SK-N-SH (cell line): ENCODE measurements at regions not wholly inside any gene's neighbourhood (a gene's known extent, or its start where the extent isn't known, plus 50 kb on each side); places are given as distances from the start of the nearest gene placed in this dataset.

ENCODE experiments used
- CTCF ChIA-PET: fragments of 300-600, 350-600 bp; formaldehyde crosslinking; extraction: SDS; loops from one replicate; lab custom pipeline; 2021; lab: Yijun Ruan, JAX
- POLR2A ChIA-PET: fragments of 350-600 bp; sonication (Branson Sonifier 250); formaldehyde crosslinking; extraction: SDS; loops from one replicate; lab custom pipeline; 2020; ENCODE audit warnings: antibody characterized with exemption, inconsistent platforms; lab: Yijun Ruan, JAX
- DNase-seq: peaks from one replicate; pipeline ENCODE4 v3.0.0; 2012
- H2AFZ ChIP-seq: fragments of 200-600 bp; sonication (generic); 2 replicates; pipeline ENCODE4 v1.8.1; 2016; ENCODE audit warnings: antibody characterized with exemption, mild to moderate bottlenecking, low read depth
- H3F3A ChIP-seq: fragments of 200-600 bp; sonication (generic); replicated peaks from 2 replicates; pipeline ENCODE3; 2016; ENCODE audit warnings: antibody characterized with exemption, mild to moderate bottlenecking; ENCODE audit not compliant: insufficient read depth
- H3K27ac ChIP-seq, 2 experiments: fragments of 200-500 bp in 1 of 2; fragments of 200-600 bp in 1 of 2; sonication (Bioruptor generic) in 1 of 2; sonication (generic), shearing (Covaris generic) in 1 of 2; 2 replicates each; pipeline versions ENCODE4 v1.5.1 to v1.6.1; 2014 to 2016; ENCODE audit warnings: low read depth in 2 of 2, inconsistent platforms in 1 of 2, low read length in 1 of 2, mild to moderate bottlenecking in 1 of 2, mixed read lengths in 1 of 2
- H3K27me3 ChIP-seq: fragments of 200-600 bp; sonication (generic), shearing (Covaris generic); 2 replicates; pipeline ENCODE4 v1.6.1; 2016; ENCODE audit warnings: mixed run types; ENCODE audit not compliant: insufficient read depth
- H3K36me3 ChIP-seq, 2 experiments: fragments of 200-500 bp in 1 of 2; fragments of 200-600 bp in 1 of 2; sonication (Bioruptor generic) in 1 of 2; sonication (generic) in 1 of 2; replicated peaks in 1 of 2; 2 replicates each; pipeline versions ENCODE3 to v1.5.1; 2014 to 2016; ENCODE audit warnings: low read length in 1 of 2, mild to moderate bottlenecking in 1 of 2; ENCODE audit not compliant: insufficient read depth in 2 of 2, control insufficient read depth in 1 of 2
- H3K4me1 ChIP-seq, 2 experiments: fragments of 200-500 bp in 1 of 2; fragments of 200-600 bp in 1 of 2; sonication (Bioruptor generic) in 1 of 2; sonication (generic), shearing (Covaris generic) in 1 of 2; 2 replicates each; pipeline versions ENCODE4 v1.5.1 to v1.6.1; 2014 to 2016; ENCODE audit warnings: low read depth in 1 of 2, low read length in 1 of 2, mixed run types in 1 of 2; ENCODE audit not compliant: insufficient read depth in 2 of 2, control insufficient read depth in 1 of 2
- H3K4me2 ChIP-seq: fragments of 200-600 bp; sonication (generic), shearing (Covaris generic); 2 replicates; pipeline ENCODE4 v1.6.1; 2017; ENCODE audit warnings: mixed run types
- H3K4me3 ChIP-seq, 2 experiments: fragments of 200-500 bp in 1 of 2; fragments of 200-600 bp in 1 of 2; sonication (Bioruptor generic) in 1 of 2; sonication (generic), shearing (Covaris generic) in 1 of 2; 2 replicates each; pipeline versions ENCODE4 v1.5.1 to v1.8.1; 2014 to 2016; ENCODE audit warnings: low read depth in 2 of 2, inconsistent platforms in 1 of 2, low read length in 1 of 2, mild to moderate bottlenecking in 1 of 2, mixed read lengths in 1 of 2, moderate library complexity in 1 of 2
- H3K79me2 ChIP-seq: fragments of 200-600 bp; sonication (generic); 2 replicates; pipeline ENCODE4 v1.8.1; 2017; ENCODE audit warnings: mild to moderate bottlenecking; ENCODE audit not compliant: insufficient read depth
- H3K9ac ChIP-seq: fragments of 200-600 bp; sonication (generic); 2 replicates; pipeline ENCODE4 v1.6.1; 2017; ENCODE audit warnings: mixed run types
- H3K9me2 ChIP-seq: fragments of 200-600 bp; sonication (generic); 2 replicates; pipeline ENCODE4 v1.6.1; 2017; ENCODE audit warnings: mixed run types
- H3K9me3 ChIP-seq: fragments of 200-600 bp; sonication (generic); 2 replicates; pipeline ENCODE4 v1.6.1; 2017; ENCODE audit warnings: mixed run types, mild to moderate bottlenecking, moderate library complexity
- H4K20me1 ChIP-seq: fragments of 200-600 bp; sonication (generic); 2 replicates; pipeline ENCODE4 v1.6.1; 2017; ENCODE audit warnings: mild to moderate bottlenecking, mixed run types; ENCODE audit not compliant: insufficient read depth
- CHD2 ChIP-seq: fragments of 150-350 bp; IDR thresholded peaks from 2 replicates; pipeline ENCODE4 v1.6.1; 2018; ENCODE audit warnings: low read length; ENCODE audit not compliant: partially characterized antibody
- EP300 ChIP-seq, 2 experiments: IDR thresholded peaks; 2 replicates each; pipeline versions ENCODE4 v1.4.0 to v1.6.1; 2012; ENCODE audit warnings: borderline replicate concordance in 1 of 2, low read depth in 1 of 2, low read length in 1 of 2
- EZH2phosphoT487 ChIP-seq: fragments of 200-600 bp; sonication (generic); IDR thresholded peaks from 2 replicates; pipeline ENCODE4 v1.6.1; 2017; ENCODE audit warnings: low read depth, mixed run types, mild to moderate bottlenecking, antibody characterized with exemption, moderate library complexity, borderline replicate concordance
- FOXJ3 ChIP-seq: sonication (generic); formaldehyde crosslinking; IDR thresholded peaks from 2 replicates; pipeline ENCODE4 v1.5.1; 2020; ENCODE audit warnings: mild to moderate bottlenecking, missing genetic modification reagents
- GATA2 ChIP-seq: sonication (generic); formaldehyde crosslinking; IDR thresholded peaks from 2 replicates; pipeline ENCODE4 v1.5.0; 2020; ENCODE audit warnings: mild to moderate bottlenecking, missing genetic modification reagents
- JUND ChIP-seq: IDR thresholded peaks from 2 replicates; pipeline ENCODE4 v1.4.0; 2012
- NFIC ChIP-seq: IDR thresholded peaks from 2 replicates; pipeline ENCODE4 v1.4.0; 2012; ENCODE audit warnings: borderline replicate concordance
- POLR2AphosphoS5 ChIP-seq: IDR thresholded peaks from 2 replicates; pipeline ENCODE4 v1.6.1; 2012; ENCODE audit warnings: low read depth, low read length
- RAD21 ChIP-seq: IDR thresholded peaks from 2 replicates; pipeline ENCODE4 v1.6.1; 2012; ENCODE audit warnings: mild to moderate bottlenecking, low read length
- RCOR1 ChIP-seq: fragments of 150-350 bp; IDR thresholded peaks from 2 replicates; pipeline ENCODE4 v1.6.1; 2017; ENCODE audit warnings: antibody characterized with exemption, low read length
- SIN3A ChIP-seq: IDR thresholded peaks from 2 replicates; pipeline ENCODE4 v1.6.1; 2012; ENCODE audit warnings: low read depth, mild to moderate bottlenecking, low read length, moderate library complexity, borderline replicate concordance
- SMC3 ChIP-seq: IDR thresholded peaks from 2 replicates; pipeline ENCODE4 v1.6.1; 2012; ENCODE audit warnings: low read depth, low read length, improper control_type of control experiment
- WGBS: methylation state at CpG from one replicate; pipeline ENCODE4 v1.1.6; 2017; ENCODE audit warnings: low lambda C conversion rate; 5-methylcytosine and 5-hydroxymethylcytosine counted together
- TF ChIP-seq, protein P1 (sequence below): IDR thresholded peaks from 2 replicates; pipeline ENCODE4 v1.4.0; 2012; ENCODE audit warnings: low read depth, borderline replicate concordance
- TF ChIP-seq, protein P2 (sequence below): fragments of 150-350 bp; IDR thresholded peaks from 2 replicates; pipeline ENCODE4 v1.6.1; 2016; ENCODE audit warnings: mild to moderate bottlenecking, low read depth, low read length
- TF ChIP-seq, protein P3 (sequence below): IDR thresholded peaks from 2 replicates; pipeline ENCODE4; 2012
- TF ChIP-seq, protein P4 (sequence below): IDR thresholded peaks from 2 replicates; pipeline ENCODE4 v1.6.1; 2012; ENCODE audit warnings: mild to moderate bottlenecking, low read depth, low read length, moderate library complexity

DNA sequence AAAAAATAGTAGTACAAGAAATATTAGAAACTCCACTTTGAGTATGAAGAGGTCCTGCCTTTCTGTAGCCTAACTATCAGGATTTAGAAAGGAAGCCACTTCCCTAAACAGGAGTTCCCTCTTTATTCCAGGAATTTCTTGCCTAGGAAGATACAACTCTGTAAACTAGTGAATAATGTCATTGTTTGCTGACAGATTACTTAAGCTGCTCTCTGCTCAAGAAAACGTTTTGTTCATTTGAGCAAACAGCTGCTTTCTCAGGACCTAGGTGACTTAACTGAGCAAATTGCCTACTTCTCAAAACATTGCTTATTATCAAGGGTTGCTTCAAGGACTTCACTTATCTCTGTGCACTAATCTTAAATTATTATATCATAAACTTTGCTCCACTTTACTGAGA is 1419.4 kb upstream of the SLC10A2 start:
- Histone ChIP-seq H3K9me2 (no peaks in the 10 kb centered on the region), H3K27me3 (no peaks in the 10 kb centered on the region), H4K20me1 (no peaks in the 10 kb centered on the region), H3K4me3 (no peak overlapping the region), H3K4me2 (no peak overlapping the region), H3K4me1 (no peaks in the 10 kb centered on the region), H2AFZ (no peak overlapping the region), H3K9me3 (no peaks in the 10 kb centered on the region), H3F3A (no peaks in the 10 kb centered on the region), H3K9ac (no peak overlapping the region)
- DNase-seq: no peak
- CTCF ChIA-PET: no interaction called here
- POLR2A ChIA-PET: no interaction called here
- TF ChIP-seq CHD2 (no peak), POLR2AphosphoS5 (no peak), EP300 (IDR thresholded peaks at IDR 0.05; ENCODE audit: borderline replicate concordance in 1 of 2, low read depth in 1 of 2, low read length in 1 of 2) (no peak), SIN3A (no peak), RAD21 (no peak), SMC3 (no peak), NFIC (no peak), FOXJ3 (CRISPR knock-in tag) (no peak)
- TF ChIP-seq, protein P1, sequence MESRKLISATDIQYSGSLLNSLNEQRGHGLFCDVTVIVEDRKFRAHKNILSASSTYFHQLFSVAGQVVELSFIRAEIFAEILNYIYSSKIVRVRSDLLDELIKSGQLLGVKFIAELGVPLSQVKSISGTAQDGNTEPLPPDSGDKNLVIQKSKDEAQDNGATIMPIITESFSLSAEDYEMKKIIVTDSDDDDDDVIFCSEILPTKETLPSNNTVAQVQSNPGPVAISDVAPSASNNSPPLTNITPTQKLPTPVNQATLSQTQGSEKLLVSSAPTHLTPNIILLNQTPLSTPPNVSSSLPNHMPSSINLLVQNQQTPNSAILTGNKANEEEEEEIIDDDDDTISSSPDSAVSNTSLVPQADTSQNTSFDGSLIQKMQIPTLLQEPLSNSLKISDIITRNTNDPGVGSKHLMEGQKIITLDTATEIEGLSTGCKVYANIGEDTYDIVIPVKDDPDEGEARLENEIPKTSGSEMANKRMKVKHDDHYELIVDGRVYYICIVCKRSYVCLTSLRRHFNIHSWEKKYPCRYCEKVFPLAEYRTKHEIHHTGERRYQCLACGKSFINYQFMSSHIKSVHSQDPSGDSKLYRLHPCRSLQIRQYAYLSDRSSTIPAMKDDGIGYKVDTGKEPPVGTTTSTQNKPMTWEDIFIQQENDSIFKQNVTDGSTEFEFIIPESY: no peak
- TF ChIP-seq, all 33 proteins: peak for 0
- Histone ChIP-seq H3K27ac (no peak overlapping the region), H3K79me2 (no peaks in the 10 kb centered on the region), H3K36me3 (no peaks in the 10 kb centered on the region)
- WGBS: 5% methylated on average over 1 of the region's 1 CpG

DNA sequence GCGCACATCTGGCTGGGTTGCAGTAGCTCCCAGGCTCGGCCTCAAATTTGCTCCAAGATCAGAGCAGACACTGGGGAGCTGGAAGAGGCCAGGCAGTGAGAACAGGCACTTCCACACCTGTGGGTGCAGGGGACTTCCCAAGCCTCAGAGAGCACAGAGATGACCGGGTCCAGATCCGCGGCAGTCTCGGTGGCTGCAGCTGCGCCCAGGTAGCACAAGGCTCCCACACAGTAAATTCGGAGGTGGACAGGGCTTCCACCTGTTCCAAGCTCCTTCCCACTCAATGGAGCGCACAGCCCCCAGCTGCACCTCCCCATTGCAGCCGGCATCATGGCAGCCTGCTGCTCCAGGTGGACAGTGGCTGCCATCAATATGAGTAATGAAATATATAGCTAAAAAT is 1417.4 kb upstream of the SLC10A2 start:
- Histone ChIP-seq H3K9me2 (no peaks in the 10 kb centered on the region), H3K4me2 (no peak overlapping the region)

DNA sequence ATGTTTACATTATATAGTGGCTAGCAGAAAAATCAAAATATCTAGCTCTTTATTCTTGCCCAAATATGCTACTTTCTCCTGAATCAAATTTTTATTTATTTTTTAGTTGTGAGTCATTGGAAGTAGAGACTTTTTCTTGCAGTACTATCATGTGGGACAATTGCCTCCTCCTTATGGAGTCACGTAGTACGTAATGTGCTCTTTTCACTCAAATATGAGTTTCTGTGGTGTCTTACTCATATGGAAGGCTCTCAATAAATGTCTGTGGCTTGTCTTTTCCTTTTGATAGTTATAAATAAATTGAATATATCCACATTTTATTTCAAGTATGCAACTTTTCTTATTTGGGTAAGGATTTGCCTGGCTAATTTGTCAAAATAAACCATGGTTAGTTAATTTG is 1411.0 kb upstream of the SLC10A2 start:
- H3F3A ChIP-seq: no peaks in the 10 kb centered on the region
- no peaks in the 10 kb centered on the region for H4K20me1 ChIP-seq
- H3K27me3 ChIP-seq: no peaks in the 10 kb centered on the region
- H3K36me3 ChIP-seq: no peaks in the 10 kb centered on the region
- H3K79me2 ChIP-seq: no peaks in the 10 kb centered on the region
- H3K4me1 ChIP-seq: no peaks in the 10 kb centered on the region
- H3K27ac ChIP-seq: no peak overlapping the region
- no peak for DNase-seq
- no peak overlapping the region for H2AFZ ChIP-seq
- no peaks in the 10 kb centered on the region for H3K9me2 ChIP-seq
- ChIA-PET POLR2A (no interaction called here), CTCF (no interaction called here)
- no peaks in the 10 kb centered on the region for H3K9me3 ChIP-seq
- no peak overlapping the region for H3K4me3 ChIP-seq
- WGBS: 73% methylated on average over 2 of the region's 2 CpGs
- no peak overlapping the region for H3K9ac ChIP-seq
- H3K4me2 ChIP-seq: no peak overlapping the region
- TF ChIP-seq SIN3A (no peak), JUND (no peak), RCOR1 (no peak), GATA2 (CRISPR knock-in tag) (no peak)
- TF ChIP-seq, protein P2, sequence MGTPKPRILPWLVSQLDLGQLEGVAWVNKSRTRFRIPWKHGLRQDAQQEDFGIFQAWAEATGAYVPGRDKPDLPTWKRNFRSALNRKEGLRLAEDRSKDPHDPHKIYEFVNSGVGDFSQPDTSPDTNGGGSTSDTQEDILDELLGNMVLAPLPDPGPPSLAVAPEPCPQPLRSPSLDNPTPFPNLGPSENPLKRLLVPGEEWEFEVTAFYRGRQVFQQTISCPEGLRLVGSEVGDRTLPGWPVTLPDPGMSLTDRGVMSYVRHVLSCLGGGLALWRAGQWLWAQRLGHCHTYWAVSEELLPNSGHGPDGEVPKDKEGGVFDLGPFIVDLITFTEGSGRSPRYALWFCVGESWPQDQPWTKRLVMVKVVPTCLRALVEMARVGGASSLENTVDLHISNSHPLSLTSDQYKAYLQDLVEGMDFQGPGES: no peak
- TF ChIP-seq, protein P3, sequence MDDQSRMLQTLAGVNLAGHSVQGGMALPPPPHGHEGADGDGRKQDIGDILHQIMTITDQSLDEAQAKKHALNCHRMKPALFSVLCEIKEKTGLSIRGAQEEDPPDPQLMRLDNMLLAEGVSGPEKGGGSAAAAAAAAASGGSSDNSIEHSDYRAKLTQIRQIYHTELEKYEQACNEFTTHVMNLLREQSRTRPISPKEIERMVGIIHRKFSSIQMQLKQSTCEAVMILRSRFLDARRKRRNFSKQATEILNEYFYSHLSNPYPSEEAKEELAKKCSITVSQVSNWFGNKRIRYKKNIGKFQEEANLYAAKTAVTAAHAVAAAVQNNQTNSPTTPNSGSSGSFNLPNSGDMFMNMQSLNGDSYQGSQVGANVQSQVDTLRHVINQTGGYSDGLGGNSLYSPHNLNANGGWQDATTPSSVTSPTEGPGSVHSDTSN: no peak
- TF ChIP-seq, protein P4, sequence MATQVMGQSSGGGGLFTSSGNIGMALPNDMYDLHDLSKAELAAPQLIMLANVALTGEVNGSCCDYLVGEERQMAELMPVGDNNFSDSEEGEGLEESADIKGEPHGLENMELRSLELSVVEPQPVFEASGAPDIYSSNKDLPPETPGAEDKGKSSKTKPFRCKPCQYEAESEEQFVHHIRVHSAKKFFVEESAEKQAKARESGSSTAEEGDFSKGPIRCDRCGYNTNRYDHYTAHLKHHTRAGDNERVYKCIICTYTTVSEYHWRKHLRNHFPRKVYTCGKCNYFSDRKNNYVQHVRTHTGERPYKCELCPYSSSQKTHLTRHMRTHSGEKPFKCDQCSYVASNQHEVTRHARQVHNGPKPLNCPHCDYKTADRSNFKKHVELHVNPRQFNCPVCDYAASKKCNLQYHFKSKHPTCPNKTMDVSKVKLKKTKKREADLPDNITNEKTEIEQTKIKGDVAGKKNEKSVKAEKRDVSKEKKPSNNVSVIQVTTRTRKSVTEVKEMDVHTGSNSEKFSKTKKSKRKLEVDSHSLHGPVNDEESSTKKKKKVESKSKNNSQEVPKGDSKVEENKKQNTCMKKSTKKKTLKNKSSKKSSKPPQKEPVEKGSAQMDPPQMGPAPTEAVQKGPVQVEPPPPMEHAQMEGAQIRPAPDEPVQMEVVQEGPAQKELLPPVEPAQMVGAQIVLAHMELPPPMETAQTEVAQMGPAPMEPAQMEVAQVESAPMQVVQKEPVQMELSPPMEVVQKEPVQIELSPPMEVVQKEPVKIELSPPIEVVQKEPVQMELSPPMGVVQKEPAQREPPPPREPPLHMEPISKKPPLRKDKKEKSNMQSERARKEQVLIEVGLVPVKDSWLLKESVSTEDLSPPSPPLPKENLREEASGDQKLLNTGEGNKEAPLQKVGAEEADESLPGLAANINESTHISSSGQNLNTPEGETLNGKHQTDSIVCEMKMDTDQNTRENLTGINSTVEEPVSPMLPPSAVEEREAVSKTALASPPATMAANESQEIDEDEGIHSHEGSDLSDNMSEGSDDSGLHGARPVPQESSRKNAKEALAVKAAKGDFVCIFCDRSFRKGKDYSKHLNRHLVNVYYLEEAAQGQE: no peak

More for the DNA sequence above, 1417.4 kb upstream of the SLC10A2 start:
- Histone ChIP-seq H3K4me1 (no peaks in the 10 kb centered on the region), H2AFZ (no peak overlapping the region), H3K27me3 (no peaks in the 10 kb centered on the region), H3K27ac (no peak overlapping the region), H3K9ac (no peak overlapping the region), H3K9me3 (no peaks in the 10 kb centered on the region), H4K20me1 (no peaks in the 10 kb centered on the region), H3K4me3 (no peak overlapping the region), H3K79me2 (no peaks in the 10 kb centered on the region), H3F3A (no peaks in the 10 kb centered on the region), H3K36me3 (no peaks in the 10 kb centered on the region)
- WGBS: 79% methylated on average over 8 of the region's 10 CpGs
- CTCF ChIA-PET: no interaction called here
- POLR2A ChIA-PET: no interaction called here
- no peak for DNase-seq
- TF ChIP-seq EZH2phosphoT487: no peak
- TF ChIP-seq GATA2 (CRISPR knock-in tag): no peak
